ENCODE measurements at regions not wholly inside any gene's neighbourhood (a gene's known extent, or its start where the extent isn't known, plus 50 kb on each side); places are given as distances from the start of the nearest gene placed in this dataset.
"Not testable (repeated sequence)": the region's sequence is repeated elsewhere in the genome, so short reads cannot be mapped to it uniquely, and the experiment has no call there.

- Histone ChIP-seq H3K4me1 (no peaks in the 10 kb centered on the region), H3K27me3 (no peaks in the 10 kb centered on the region), H3K9me3 (no peaks in the 10 kb centered on the region), H3K4me3 (no peak overlapping the region), H3K36me3 (no peaks in the 10 kb centered on the region), H3K27ac (no peak overlapping the region)
- 43 to 48% methylated on average over 1 of the region's 1 CpG for WGBS, 2 donors
- DNase-seq: no peak
- intact Hi-C loops (cut with DNase I): no loop called here
- TF ChIP-seq, protein P1, sequence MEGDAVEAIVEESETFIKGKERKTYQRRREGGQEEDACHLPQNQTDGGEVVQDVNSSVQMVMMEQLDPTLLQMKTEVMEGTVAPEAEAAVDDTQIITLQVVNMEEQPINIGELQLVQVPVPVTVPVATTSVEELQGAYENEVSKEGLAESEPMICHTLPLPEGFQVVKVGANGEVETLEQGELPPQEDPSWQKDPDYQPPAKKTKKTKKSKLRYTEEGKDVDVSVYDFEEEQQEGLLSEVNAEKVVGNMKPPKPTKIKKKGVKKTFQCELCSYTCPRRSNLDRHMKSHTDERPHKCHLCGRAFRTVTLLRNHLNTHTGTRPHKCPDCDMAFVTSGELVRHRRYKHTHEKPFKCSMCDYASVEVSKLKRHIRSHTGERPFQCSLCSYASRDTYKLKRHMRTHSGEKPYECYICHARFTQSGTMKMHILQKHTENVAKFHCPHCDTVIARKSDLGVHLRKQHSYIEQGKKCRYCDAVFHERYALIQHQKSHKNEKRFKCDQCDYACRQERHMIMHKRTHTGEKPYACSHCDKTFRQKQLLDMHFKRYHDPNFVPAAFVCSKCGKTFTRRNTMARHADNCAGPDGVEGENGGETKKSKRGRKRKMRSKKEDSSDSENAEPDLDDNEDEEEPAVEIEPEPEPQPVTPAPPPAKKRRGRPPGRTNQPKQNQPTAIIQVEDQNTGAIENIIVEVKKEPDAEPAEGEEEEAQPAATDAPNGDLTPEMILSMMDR (IDR thresholded peaks at IDR 0.05): no peak
- no peak for TF ChIP-seq POLR2A (IDR thresholded peaks at IDR 0.05)
Measured at GRCh38 chr3:35448121-35448520, 191.2 kb upstream of the ARPP21 start.

DNA sequence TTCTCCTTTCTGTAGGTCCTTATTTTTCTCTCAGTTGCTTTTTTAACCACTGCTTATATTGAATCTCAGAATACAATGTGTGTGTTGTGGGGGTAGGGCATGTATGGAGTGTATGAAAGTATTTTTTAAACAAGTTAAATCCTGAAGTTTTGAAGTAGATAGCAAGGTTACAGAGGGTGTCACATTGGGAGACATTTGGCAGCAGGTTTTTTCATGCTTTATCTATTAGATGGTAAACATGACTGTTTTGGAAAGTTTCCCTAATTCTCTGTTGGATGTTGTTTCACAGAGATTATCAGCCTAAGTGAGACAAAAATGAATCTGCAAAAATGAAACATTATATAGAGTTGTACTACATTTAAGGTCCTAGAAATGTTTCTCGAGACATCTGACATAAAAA is 190.6 kb upstream of the ARPP21 start:
- H3K27me3 ChIP-seq: no peaks in the 10 kb centered on the region
- 65 to 68% methylated on average over 1 of the region's 1 CpG for WGBS, 2 donors
- H3K27ac ChIP-seq: no peak overlapping the region
- no peak for DNase-seq
- no peaks in the 10 kb centered on the region for H3K9me3 ChIP-seq
- no peaks in the 10 kb centered on the region for H3K4me1 ChIP-seq
- H3K4me3 ChIP-seq: no peak overlapping the region
- TF ChIP-seq POLR2A (IDR thresholded peaks at IDR 0.05): no peak
- TF ChIP-seq, protein P1 (IDR thresholded peaks at IDR 0.05): no peak
- intact Hi-C loops (cut with DNase I): no loop called here
- no peaks in the 10 kb centered on the region for H3K36me3 ChIP-seq

DNA sequence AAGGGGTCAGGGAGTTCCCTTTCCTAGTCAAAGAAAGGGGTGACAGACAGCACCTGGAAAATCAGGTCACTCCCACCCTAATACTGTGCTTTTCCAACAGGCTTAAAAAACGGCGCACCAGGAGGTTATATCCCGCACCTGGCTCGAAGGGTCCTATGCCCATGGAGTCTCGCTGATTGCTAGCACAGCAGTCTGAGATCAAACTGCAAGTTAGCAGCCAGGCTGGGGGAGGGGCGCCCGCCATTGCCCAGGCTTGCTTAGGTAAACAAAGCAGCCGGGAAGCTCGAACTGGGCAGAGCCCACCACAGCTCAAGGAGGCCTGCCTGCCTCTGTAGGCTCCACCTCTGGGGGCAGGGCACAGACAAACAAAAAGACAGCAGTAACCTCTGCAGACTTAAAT is 184.5 kb upstream of the ARPP21 start:
- intact Hi-C loops (cut with DNase I); DNase-seq; H3K27me3 ChIP-seq; H3K27ac ChIP-seq; H3K4me3 ChIP-seq; H3K4me1 ChIP-seq; H3K9me3 ChIP-seq; H3K36me3 ChIP-seq: not testable (repeated sequence)
- WGBS, 2 donors: 80% methylated on average over 1 of the region's 9 CpGs; no CpG with 5 or more reads in 1 of the 2 donors

DNA sequence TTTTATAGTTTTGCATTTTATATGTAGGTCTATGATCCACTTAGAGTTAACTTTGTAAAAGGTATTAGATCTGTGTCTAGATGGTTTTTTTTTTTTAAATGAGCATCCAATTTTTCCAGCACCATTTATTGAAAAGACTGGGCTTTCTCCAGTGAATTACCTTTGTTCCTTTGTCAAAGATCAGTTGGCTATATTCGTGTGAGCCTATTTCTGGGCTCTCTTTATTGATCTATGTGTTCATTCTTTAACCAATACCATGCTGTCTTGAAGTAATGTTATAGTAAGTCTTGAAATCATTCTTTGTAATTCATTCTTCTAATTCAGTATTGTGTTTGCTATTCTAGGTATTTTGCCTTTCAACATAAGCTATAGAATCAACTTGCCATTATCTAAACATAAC is 165.4 kb upstream of the ARPP21 start:
- intact Hi-C loops (cut with DNase I): no loop called here
- no peaks in the 10 kb centered on the region for H3K36me3 ChIP-seq
- 12 to 19% methylated on average over 1 of the region's 1 CpG for WGBS, 2 donors
- H3K27ac ChIP-seq: no peak overlapping the region
- no peaks in the 10 kb centered on the region for H3K4me1 ChIP-seq
- H3K4me3 ChIP-seq: no peak overlapping the region
- TF ChIP-seq, protein P1 (IDR thresholded peaks at IDR 0.05): no peak
- no peak for TF ChIP-seq POLR2A (IDR thresholded peaks at IDR 0.05)
- DNase-seq: no peak
- no peaks in the 10 kb centered on the region for H3K27me3 ChIP-seq
- H3K9me3 ChIP-seq: no peaks in the 10 kb centered on the region

DNA sequence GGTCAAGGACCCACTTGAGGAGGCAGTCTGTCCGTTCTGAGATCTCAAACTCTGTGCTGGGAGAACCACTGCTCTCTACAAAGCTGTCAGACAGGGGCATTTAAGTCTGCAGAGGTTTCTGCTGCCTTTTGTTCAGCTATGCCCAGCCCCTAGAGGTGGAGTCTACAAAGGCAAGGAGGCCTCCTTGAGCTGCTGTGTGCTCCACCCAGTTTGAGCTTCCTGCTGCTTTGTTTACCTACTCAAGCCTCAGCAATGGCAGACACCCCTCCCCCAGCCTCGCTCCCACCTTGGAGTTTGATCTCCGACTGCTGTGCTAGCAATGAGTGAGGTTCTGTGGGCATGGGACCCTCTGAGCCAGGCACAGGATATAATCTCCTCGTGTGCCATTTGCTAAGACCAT is 156.8 kb upstream of the ARPP21 start:
- H3K9me3 ChIP-seq; H3K36me3 ChIP-seq; intact Hi-C loops (cut with DNase I); H3K4me1 ChIP-seq; H3K4me3 ChIP-seq; H3K27me3 ChIP-seq; H3K27ac ChIP-seq; DNase-seq: not testable (repeated sequence)
- 50 to 100% methylated on average over 1 to 2 of the region's 4 CpGs for WGBS, 2 donors

DNA sequence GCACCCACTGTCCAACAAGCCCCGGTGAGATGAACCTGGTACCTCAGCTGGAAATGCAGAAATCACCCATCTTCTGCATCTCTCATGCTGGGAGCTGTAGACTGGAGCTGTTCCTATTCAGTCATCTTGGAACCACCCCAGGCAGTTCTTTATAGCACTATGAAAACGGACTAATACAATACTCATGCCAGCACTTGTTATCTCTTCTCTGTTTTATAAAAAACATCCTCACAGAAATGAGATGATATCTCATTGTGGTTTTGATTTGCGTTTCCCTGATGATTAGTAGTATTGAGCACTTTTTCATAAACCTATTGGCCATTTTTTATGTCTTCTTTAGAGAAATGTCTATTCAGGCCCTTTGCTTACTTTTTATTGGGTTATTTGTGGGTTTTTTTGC is 156.2 kb upstream of the ARPP21 start:
- no peaks in the 10 kb centered on the region for H3K4me1 ChIP-seq
- DNase-seq: no peak
- H3K27ac ChIP-seq: no peak overlapping the region
- H3K9me3 ChIP-seq: no peaks in the 10 kb centered on the region
- no peaks in the 10 kb centered on the region for H3K27me3 ChIP-seq
- H3K36me3 ChIP-seq: no peaks in the 10 kb centered on the region
- TF ChIP-seq, protein P1 (IDR thresholded peaks at IDR 0.05): no peak
- TF ChIP-seq POLR2A (IDR thresholded peaks at IDR 0.05): no peak
- intact Hi-C loops (cut with DNase I): no loop called here
- no peak overlapping the region for H3K4me3 ChIP-seq
- 46 to 58% methylated on average over 3 of the region's 3 CpGs for WGBS, 2 donors

All from esophagus squamous epithelium (tissue), 5 donors.